Fibroblast of lung (primary cell): ENCODE measurements at regions not wholly inside any gene's neighbourhood (a gene's known extent, or its start where the extent isn't known, plus 50 kb on each side); places are given as distances from the start of the nearest gene placed in this dataset.

Experiments
- DNase-seq, 2 donors: peaks; one replicate each; pipeline versions ENCODE4 v3.0.0 to v3.0.0-alpha.2; 2010; ENCODE audit warnings: low read depth in 2 of 2
- H2AFZ ChIP-seq: 2 replicates; pipeline ENCODE4 v1.5.1; 2012; ENCODE audit warnings: low read length, control low read depth, inconsistent platforms
- H3K27ac ChIP-seq: 2 replicates; pipeline ENCODE4 v1.5.1; 2011; ENCODE audit warnings: low read length, control low read depth; ENCODE audit not compliant: insufficient read depth
- H3K27me3 ChIP-seq: 2 replicates; pipeline ENCODE4 v1.5.1; 2011; ENCODE audit warnings: mild to moderate bottlenecking, low read length; ENCODE audit not compliant: control insufficient read depth, insufficient read depth
- H3K36me3 ChIP-seq: 2 replicates; pipeline ENCODE4 v1.5.1; 2011; ENCODE audit warnings: low read length; ENCODE audit not compliant: control insufficient read depth, insufficient read depth
- H3K4me1 ChIP-seq: 2 replicates; pipeline ENCODE4 v1.5.1; 2011; ENCODE audit warnings: low read length; ENCODE audit not compliant: control insufficient read depth, insufficient read depth; ENCODE audit errors: extremely low read depth
- H3K4me2 ChIP-seq: 2 replicates; pipeline ENCODE4 v1.5.1; 2011; ENCODE audit warnings: low read length, control low read depth; ENCODE audit not compliant: insufficient read depth; ENCODE audit errors: extremely low read depth
- H3K4me3 ChIP-seq, 4 experiments: fragments of 200-600 bp in 1 of 4; sonication (generic) in 1 of 4; replicated peaks in 1 of 4; 2 replicates each; pipeline ENCODE4 v1.5.1; 2011 to 2016; ENCODE audit warnings: low read length in 4 of 4, low read depth in 3 of 4, mild to moderate bottlenecking in 3 of 4, control low read depth in 2 of 4, inconsistent platforms in 1 of 4, mixed read lengths in 1 of 4; ENCODE audit not compliant: insufficient read depth in 1 of 4; ENCODE audit errors: control extremely low read depth in 1 of 4
- H3K79me2 ChIP-seq: 2 replicates; pipeline ENCODE4 v1.5.1; 2012; ENCODE audit warnings: mild to moderate bottlenecking, low read length, inconsistent platforms; ENCODE audit not compliant: control insufficient read depth, insufficient read depth
- H3K9ac ChIP-seq: 2 replicates; pipeline ENCODE4 v1.5.1; 2011; ENCODE audit warnings: mild to moderate bottlenecking, low read length, control low read depth; ENCODE audit not compliant: insufficient read depth
- H3K9me3 ChIP-seq: 2 replicates; pipeline ENCODE4 v1.5.1; 2012; ENCODE audit warnings: low read depth, low read length; ENCODE audit not compliant: control insufficient read depth, insufficient read depth
- H4K20me1 ChIP-seq: 2 replicates; pipeline ENCODE4 v1.5.1; 2011; ENCODE audit warnings: low read length; ENCODE audit not compliant: control insufficient read depth, insufficient read depth; ENCODE audit errors: extremely low read depth
- EZH2 ChIP-seq: IDR thresholded peaks from 2 replicates; pipeline ENCODE4 v1.5.1; 2012; ENCODE audit warnings: low read length, control low read depth, mild to moderate bottlenecking; ENCODE audit errors: missing control alignments
- TF ChIP-seq, protein P1 (sequence below), 2 donors: IDR thresholded peaks in 1 of 2; conservative IDR thresholded peaks in 1 of 2; 1 replicate in 1 of 2; 2 replicates in 1 of 2; pipeline ENCODE4 v1.5.1; 2011 to 2012; ENCODE audit warnings: low read length in 2 of 2, control low read depth in 1 of 2, inconsistent platforms in 1 of 2, low read depth in 1 of 2, mild to moderate bottlenecking in 1 of 2

GRCh38 chr2:176999301-176999700 is 213.3 kb upstream of the HNRNPA3 start:
- Histone ChIP-seq H3K4me3 (no peak overlapping the region), H3K79me2 (no peaks in the 10 kb centered on the region), H3K4me2 (no peak overlapping the region), H3K27ac (no peak overlapping the region), H3K9me3 (no peaks in the 10 kb centered on the region), H3K36me3 (no peaks in the 10 kb centered on the region), H3K9ac (no peak overlapping the region), H2AFZ (no peak overlapping the region), H3K4me1 (no peaks in the 10 kb centered on the region), H3K27me3 (no peaks in the 10 kb centered on the region), H4K20me1 (no peaks in the 10 kb centered on the region)
- DNase-seq, result peak; percentile 1 to 15
- TF ChIP-seq, protein P1, sequence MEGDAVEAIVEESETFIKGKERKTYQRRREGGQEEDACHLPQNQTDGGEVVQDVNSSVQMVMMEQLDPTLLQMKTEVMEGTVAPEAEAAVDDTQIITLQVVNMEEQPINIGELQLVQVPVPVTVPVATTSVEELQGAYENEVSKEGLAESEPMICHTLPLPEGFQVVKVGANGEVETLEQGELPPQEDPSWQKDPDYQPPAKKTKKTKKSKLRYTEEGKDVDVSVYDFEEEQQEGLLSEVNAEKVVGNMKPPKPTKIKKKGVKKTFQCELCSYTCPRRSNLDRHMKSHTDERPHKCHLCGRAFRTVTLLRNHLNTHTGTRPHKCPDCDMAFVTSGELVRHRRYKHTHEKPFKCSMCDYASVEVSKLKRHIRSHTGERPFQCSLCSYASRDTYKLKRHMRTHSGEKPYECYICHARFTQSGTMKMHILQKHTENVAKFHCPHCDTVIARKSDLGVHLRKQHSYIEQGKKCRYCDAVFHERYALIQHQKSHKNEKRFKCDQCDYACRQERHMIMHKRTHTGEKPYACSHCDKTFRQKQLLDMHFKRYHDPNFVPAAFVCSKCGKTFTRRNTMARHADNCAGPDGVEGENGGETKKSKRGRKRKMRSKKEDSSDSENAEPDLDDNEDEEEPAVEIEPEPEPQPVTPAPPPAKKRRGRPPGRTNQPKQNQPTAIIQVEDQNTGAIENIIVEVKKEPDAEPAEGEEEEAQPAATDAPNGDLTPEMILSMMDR (conservative IDR thresholded peaks at IDR 0.05 in 1 of 2, IDR thresholded peaks at IDR 0.05 in 1 of 2; ENCODE audit: low read depth in 1 of 2, low read length in 2 of 2), result no peak
- no peak for TF ChIP-seq EZH2

- Histone ChIP-seq H3K36me3 (no peaks in the 10 kb centered on the region), H3K9ac (no peak overlapping the region), H3K79me2 (no peaks in the 10 kb centered on the region), H4K20me1 (no peaks in the 10 kb centered on the region), H3K4me3 (no peak overlapping the region), H3K4me2 (no peak overlapping the region), H3K27ac (no peak overlapping the region), H3K9me3 (no peaks in the 10 kb centered on the region), H3K27me3 (no peaks in the 10 kb centered on the region), H2AFZ (no peak overlapping the region), H3K4me1 (no peaks in the 10 kb centered on the region)
- DNase-seq, result no peak
- TF ChIP-seq, protein P1 (conservative IDR thresholded peaks at IDR 0.05 in 1 of 2, IDR thresholded peaks at IDR 0.05 in 1 of 2; ENCODE audit: low read depth in 1 of 2, low read length in 2 of 2), result no peak
- TF ChIP-seq EZH2, result no peak
These were observed 212.4 kb upstream of the HNRNPA3 start for GRCh38 chr2:177000061-177000714.

DNA sequence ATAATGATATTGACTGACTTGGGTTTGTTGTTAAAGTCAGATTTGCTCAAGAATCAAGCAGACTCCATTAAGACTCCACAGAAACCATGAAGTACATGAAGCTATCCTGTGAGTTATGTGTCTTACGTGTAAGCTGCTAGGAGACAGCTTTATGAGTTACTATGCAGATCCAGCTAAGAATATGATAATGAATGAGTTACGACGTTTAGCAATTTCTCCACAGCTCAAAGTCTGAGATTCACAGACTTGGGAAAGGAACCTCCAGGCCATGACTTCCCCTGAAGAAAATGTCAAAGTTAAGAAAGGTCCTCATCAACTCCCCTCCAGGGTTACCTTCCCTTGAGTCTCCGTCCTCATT is 211.9 kb upstream of the HNRNPA3 start:
- no peaks in the 10 kb centered on the region for H3K27me3 ChIP-seq
- H3K79me2 ChIP-seq, result no peaks in the 10 kb centered on the region
- H3K36me3 ChIP-seq, result no peaks in the 10 kb centered on the region
- H3K4me1 ChIP-seq, result no peaks in the 10 kb centered on the region
- TF ChIP-seq, protein P1 (conservative IDR thresholded peaks at IDR 0.05 in 1 of 2, IDR thresholded peaks at IDR 0.05 in 1 of 2; ENCODE audit: low read depth in 1 of 2, low read length in 2 of 2), result no peak
- TF ChIP-seq EZH2, result no peak
- H3K9ac ChIP-seq, result no peak overlapping the region
- H2AFZ ChIP-seq, result no peak overlapping the region
- no peaks in the 10 kb centered on the region for H3K9me3 ChIP-seq
- no peak overlapping the region for H3K4me2 ChIP-seq
- no peak overlapping the region for H3K27ac ChIP-seq
- H3K4me3 ChIP-seq, result no peak overlapping the region
- no peaks in the 10 kb centered on the region for H4K20me1 ChIP-seq
- DNase-seq, result no peak
